ENCODE measurements at regions not wholly inside any gene's neighbourhood (a gene's known extent, or its start where the extent isn't known, plus 50 kb on each side); places are given as distances from the start of the nearest gene placed in this dataset.
"Not testable (repeated sequence)": the region's sequence is repeated elsewhere in the genome, so short reads cannot be mapped to it uniquely, and the experiment has no call there.

- Histone ChIP-seq H3K36me3 (ENCODE audit: insufficient read depth, low read length) (no peaks in the 10 kb centered on the region), H3F3A (ENCODE audit: insufficient read depth, low read length) (no peaks in the 10 kb centered on the region), H3K9me3 (ENCODE audit: low read length) (no peaks in the 10 kb centered on the region), H3K9ac (ENCODE audit: low read length) (no peak overlapping the region), H3K4me1 (ENCODE audit: insufficient read depth, low read length, severe bottlenecking) (no peaks in the 10 kb centered on the region), H3K4me3 (ENCODE audit: low read depth, low read length, poor library complexity, severe bottlenecking) (no peak overlapping the region), H2AFZ (ENCODE audit: low read length) (no peak overlapping the region), H3K27ac (ENCODE audit: low read depth, low read length, poor library complexity, severe bottlenecking) (no peak overlapping the region), H3K9me2 (ENCODE audit: low read depth, low read length) (no peaks in the 10 kb centered on the region), H3K4me2 (ENCODE audit: low read length) (no peak overlapping the region), H3K79me2 (ENCODE audit: insufficient read depth, low read length) (no peaks in the 10 kb centered on the region), H4K20me1 (ENCODE audit: insufficient read depth, low read length) (no peaks in the 10 kb centered on the region), H3K27me3 (ENCODE audit: insufficient read depth, low read length) (no peaks in the 10 kb centered on the region)
- TF ChIP-seq EZH2 (IDR thresholded peaks at IDR 0.05; ENCODE audit: borderline replicate concordance, low read length): no peak
- no peak for TF ChIP-seq CTCF (IDR thresholded peaks at IDR 0.05; ENCODE audit: low read length)
These were observed 143.1 kb upstream of the NUDT4 start for GRCh38 chr12:93234641-93235040.

- H3K9me3 ChIP-seq (ENCODE audit: low read length): no peaks in the 10 kb centered on the region
- H3K27me3 ChIP-seq (ENCODE audit: insufficient read depth, low read length): no peaks in the 10 kb centered on the region
- no peak overlapping the region for H3K4me3 ChIP-seq (ENCODE audit: low read depth, low read length, poor library complexity, severe bottlenecking)
- no peaks in the 10 kb centered on the region for H3K4me1 ChIP-seq (ENCODE audit: insufficient read depth, low read length, severe bottlenecking)
- H3K4me2 ChIP-seq (ENCODE audit: low read length): no peak overlapping the region
- H3K9ac ChIP-seq (ENCODE audit: low read length): no peak overlapping the region
- H3F3A ChIP-seq (ENCODE audit: insufficient read depth, low read length): no peaks in the 10 kb centered on the region
- H3K36me3 ChIP-seq (ENCODE audit: insufficient read depth, low read length): no peaks in the 10 kb centered on the region
- H3K27ac ChIP-seq (ENCODE audit: low read depth, low read length, poor library complexity, severe bottlenecking): no peak overlapping the region
- H3K79me2 ChIP-seq (ENCODE audit: insufficient read depth, low read length): no peaks in the 10 kb centered on the region
- H3K9me2 ChIP-seq (ENCODE audit: low read depth, low read length): no peaks in the 10 kb centered on the region
- TF ChIP-seq EZH2 (IDR thresholded peaks at IDR 0.05; ENCODE audit: borderline replicate concordance, low read length) (no peak), CTCF (IDR thresholded peaks at IDR 0.05; ENCODE audit: low read length) (no peak)
- no peaks in the 10 kb centered on the region for H4K20me1 ChIP-seq (ENCODE audit: insufficient read depth, low read length)
- H2AFZ ChIP-seq (ENCODE audit: low read length): no peak overlapping the region
These were observed 141.8 kb upstream of the NUDT4 start for GRCh38 chr12:93235881-93236280.

GRCh38 chr12:93237235-93237915, 140.3 kb upstream of the NUDT4 start:
- no peak overlapping the region for H2AFZ ChIP-seq (ENCODE audit: low read length)
- H4K20me1 ChIP-seq (ENCODE audit: insufficient read depth, low read length): no peaks in the 10 kb centered on the region
- no peak overlapping the region for H3K9ac ChIP-seq (ENCODE audit: low read length)
- H3K27ac ChIP-seq (ENCODE audit: low read depth, low read length, poor library complexity, severe bottlenecking): no peak overlapping the region
- no peaks in the 10 kb centered on the region for H3K79me2 ChIP-seq (ENCODE audit: insufficient read depth, low read length)
- no peaks in the 10 kb centered on the region for H3K27me3 ChIP-seq (ENCODE audit: insufficient read depth, low read length)
- no peaks in the 10 kb centered on the region for H3K9me3 ChIP-seq (ENCODE audit: low read length)
- no peak overlapping the region for H3K4me3 ChIP-seq (ENCODE audit: low read depth, low read length, poor library complexity, severe bottlenecking)
- H3K4me2 ChIP-seq (ENCODE audit: low read length): no peak overlapping the region
- no peaks in the 10 kb centered on the region for H3K9me2 ChIP-seq (ENCODE audit: low read depth, low read length)
- H3K36me3 ChIP-seq (ENCODE audit: insufficient read depth, low read length): no peaks in the 10 kb centered on the region
- no peaks in the 10 kb centered on the region for H3F3A ChIP-seq (ENCODE audit: insufficient read depth, low read length)
- H3K4me1 ChIP-seq (ENCODE audit: insufficient read depth, low read length, severe bottlenecking): no peaks in the 10 kb centered on the region
- TF ChIP-seq EZH2 (IDR thresholded peaks at IDR 0.05; ENCODE audit: borderline replicate concordance, low read length): no peak
- TF ChIP-seq CTCF (IDR thresholded peaks at IDR 0.05; ENCODE audit: low read length): no peak

GRCh38 chr12:93238512-93239262, 139.0 kb upstream of the NUDT4 start:
- not testable (repeated sequence) for H3K9me2 ChIP-seq (ENCODE audit: low read depth, low read length); H3K79me2 ChIP-seq (ENCODE audit: insufficient read depth, low read length); H3K4me3 ChIP-seq (ENCODE audit: low read depth, low read length, poor library complexity, severe bottlenecking); H4K20me1 ChIP-seq (ENCODE audit: insufficient read depth, low read length); H3K9me3 ChIP-seq (ENCODE audit: low read length); H3K27me3 ChIP-seq (ENCODE audit: insufficient read depth, low read length); H3K9ac ChIP-seq (ENCODE audit: low read length); H3K4me1 ChIP-seq (ENCODE audit: insufficient read depth, low read length, severe bottlenecking); H3K4me2 ChIP-seq (ENCODE audit: low read length); H3K36me3 ChIP-seq (ENCODE audit: insufficient read depth, low read length); H2AFZ ChIP-seq (ENCODE audit: low read length); H3K27ac ChIP-seq (ENCODE audit: low read depth, low read length, poor library complexity, severe bottlenecking); H3F3A ChIP-seq (ENCODE audit: insufficient read depth, low read length)

GRCh38 chr12:93239789-93240188, 137.9 kb upstream of the NUDT4 start:
- H3K9me3 ChIP-seq (ENCODE audit: low read length); H3K9me2 ChIP-seq (ENCODE audit: low read depth, low read length); H3K79me2 ChIP-seq (ENCODE audit: insufficient read depth, low read length); H3K4me1 ChIP-seq (ENCODE audit: insufficient read depth, low read length, severe bottlenecking); H3K36me3 ChIP-seq (ENCODE audit: insufficient read depth, low read length); H3K4me3 ChIP-seq (ENCODE audit: low read depth, low read length, poor library complexity, severe bottlenecking); H4K20me1 ChIP-seq (ENCODE audit: insufficient read depth, low read length); H3K9ac ChIP-seq (ENCODE audit: low read length); H3K27me3 ChIP-seq (ENCODE audit: insufficient read depth, low read length); H3F3A ChIP-seq (ENCODE audit: insufficient read depth, low read length); H3K27ac ChIP-seq (ENCODE audit: low read depth, low read length, poor library complexity, severe bottlenecking); H3K4me2 ChIP-seq (ENCODE audit: low read length); H2AFZ ChIP-seq (ENCODE audit: low read length): not testable (repeated sequence)
